ENCODE measurements at regions not wholly inside any gene's neighbourhood (a gene's known extent, or its start where the extent isn't known, plus 50 kb on each side); places are given as distances from the start of the nearest gene placed in this dataset.

DNA sequence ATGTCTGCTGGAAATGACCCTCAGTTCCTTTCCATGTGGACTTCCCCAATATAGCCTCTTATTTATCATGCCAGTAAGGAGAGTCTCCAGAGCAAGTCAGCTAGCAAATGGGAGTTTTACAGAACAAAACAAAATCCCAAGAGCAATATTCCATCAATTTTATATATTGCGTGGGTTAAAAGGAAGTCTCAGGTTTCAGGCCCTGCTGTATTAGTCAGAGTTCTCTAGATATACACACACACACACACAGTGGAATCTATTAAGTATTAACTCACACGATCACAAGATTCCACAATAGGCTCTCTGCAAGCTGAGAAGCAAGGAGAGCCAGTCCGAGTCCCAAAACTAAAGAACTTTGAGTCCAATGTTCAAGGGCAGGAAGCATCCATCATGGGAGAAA, 102.8 kb upstream of the MAP2 start:
- TF ChIP-seq, protein P1, sequence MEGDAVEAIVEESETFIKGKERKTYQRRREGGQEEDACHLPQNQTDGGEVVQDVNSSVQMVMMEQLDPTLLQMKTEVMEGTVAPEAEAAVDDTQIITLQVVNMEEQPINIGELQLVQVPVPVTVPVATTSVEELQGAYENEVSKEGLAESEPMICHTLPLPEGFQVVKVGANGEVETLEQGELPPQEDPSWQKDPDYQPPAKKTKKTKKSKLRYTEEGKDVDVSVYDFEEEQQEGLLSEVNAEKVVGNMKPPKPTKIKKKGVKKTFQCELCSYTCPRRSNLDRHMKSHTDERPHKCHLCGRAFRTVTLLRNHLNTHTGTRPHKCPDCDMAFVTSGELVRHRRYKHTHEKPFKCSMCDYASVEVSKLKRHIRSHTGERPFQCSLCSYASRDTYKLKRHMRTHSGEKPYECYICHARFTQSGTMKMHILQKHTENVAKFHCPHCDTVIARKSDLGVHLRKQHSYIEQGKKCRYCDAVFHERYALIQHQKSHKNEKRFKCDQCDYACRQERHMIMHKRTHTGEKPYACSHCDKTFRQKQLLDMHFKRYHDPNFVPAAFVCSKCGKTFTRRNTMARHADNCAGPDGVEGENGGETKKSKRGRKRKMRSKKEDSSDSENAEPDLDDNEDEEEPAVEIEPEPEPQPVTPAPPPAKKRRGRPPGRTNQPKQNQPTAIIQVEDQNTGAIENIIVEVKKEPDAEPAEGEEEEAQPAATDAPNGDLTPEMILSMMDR (conservative IDR thresholded peaks at IDR 0.05; ENCODE audit: low read length): no peak
- TF ChIP-seq EZH2phosphoT487 (IDR thresholded peaks at IDR 0.05; ENCODE audit: borderline replicate concordance): no peak

All from Loucy (cell line).